IPS DF 4.7 (cell line): ENCODE measurements at regions not wholly inside any gene's neighbourhood (a gene's known extent, or its start where the extent isn't known, plus 50 kb on each side); places are given as distances from the start of the nearest gene placed in this dataset.
"Not testable (repeated sequence)": the region's sequence is repeated elsewhere in the genome, so short reads cannot be mapped to it uniquely, and the experiment has no call there.

ENCODE experiments used
- DNase-seq: peaks from one replicate; pipeline ENCODE4 v3.0.0-alpha.2; 2013; ENCODE audit warnings: low spot score; ENCODE audit errors: extremely low read depth

DNA sequence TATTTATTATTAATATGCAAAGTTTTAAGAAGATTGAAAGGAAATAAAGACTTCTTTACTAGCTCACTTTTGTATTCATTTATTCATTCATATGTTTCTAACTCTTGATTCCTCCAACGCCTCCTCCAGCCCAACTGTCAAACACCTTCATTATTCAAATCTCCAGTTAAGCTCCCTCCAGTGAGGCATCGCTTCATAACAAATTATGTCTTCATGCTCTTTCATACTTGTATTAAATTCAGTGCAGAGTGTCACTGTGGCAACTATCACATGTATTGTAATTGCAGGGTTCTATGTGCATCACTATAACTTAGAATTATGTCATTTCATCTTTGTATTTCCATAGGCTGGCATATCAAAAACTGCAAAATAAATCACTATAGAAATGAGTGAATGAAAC, 1394.2 kb upstream of the PCDH7 start:
- DNase-seq: no peak

DNA sequence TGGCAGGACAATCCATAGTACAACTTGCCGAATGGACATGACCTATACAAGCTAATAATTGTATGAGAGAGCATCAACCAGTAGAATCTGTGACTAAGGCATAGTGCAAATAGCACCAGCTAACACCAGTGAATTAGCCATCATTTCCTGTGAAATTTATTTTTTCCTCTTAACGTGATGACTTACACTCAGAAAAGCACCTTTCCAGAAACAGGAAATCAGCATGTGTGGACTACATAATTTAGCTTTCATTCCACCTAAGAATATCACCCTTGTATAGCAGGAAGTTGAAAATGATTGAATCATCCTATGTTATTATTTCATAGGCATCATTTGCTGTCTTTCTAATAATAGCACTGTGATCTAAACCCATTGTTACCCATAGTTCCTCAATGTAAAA, 1393.4 kb upstream of the PCDH7 start:
- no peak for DNase-seq

DNA sequence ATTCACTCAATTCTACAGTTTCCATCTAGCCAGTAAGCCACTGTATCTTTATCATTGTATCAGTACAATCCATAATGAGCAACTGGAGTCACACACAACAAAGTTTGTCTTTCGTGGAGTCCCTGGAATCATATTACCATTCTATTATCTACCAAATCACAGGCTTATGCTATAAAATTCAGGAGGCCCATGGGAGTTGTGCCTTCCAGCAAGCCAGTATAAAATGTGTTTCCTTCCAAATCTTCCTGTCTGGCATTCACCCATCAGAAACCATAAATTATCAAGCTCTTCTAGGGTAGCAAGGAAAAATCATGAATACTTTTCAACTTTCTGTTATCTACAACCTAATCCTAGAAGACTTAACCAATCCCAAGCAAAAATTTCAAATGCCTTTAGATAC, 1383.3 kb upstream of the PCDH7 start:
- no peak for DNase-seq

DNA sequence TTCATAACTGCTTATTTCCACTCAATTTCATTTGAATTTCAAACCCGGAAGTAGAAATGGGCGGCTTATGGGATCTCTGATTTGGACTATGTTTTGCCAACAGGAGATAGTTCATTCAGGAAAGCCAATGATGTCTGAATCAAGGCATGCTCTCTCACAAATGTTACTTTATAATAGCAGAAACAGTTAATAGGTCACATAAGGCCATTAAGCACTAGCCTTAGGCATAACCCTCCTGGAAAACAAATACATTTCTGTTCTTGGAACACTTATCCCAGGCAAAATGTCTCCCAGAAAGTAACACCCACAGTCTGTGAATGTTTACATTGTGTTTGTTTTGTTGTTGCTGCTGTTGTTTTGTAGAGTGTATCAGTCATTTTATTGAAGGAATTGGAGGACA, 1347.2 kb upstream of the PCDH7 start:
- DNase-seq: no peak

DNA sequence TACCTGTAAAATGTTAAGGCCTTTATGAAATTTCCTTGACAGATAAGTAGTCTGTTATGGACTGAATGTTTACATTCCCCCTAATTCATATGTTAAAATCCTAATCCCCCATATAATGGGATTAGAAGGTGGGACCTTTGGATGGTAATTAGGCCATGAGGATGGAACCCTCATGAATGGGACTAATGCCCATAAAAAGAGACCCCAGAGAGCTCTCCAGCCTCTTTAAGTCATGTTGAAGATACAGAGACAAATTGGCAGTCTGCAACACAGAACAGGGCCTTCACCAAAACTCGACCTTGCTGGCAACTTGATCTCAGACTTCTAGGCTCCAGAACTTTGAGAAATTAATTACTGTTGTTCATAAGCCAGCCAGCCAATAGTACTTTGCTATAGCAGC, 1344.5 kb upstream of the PCDH7 start:
- DNase-seq: no peak

DNA sequence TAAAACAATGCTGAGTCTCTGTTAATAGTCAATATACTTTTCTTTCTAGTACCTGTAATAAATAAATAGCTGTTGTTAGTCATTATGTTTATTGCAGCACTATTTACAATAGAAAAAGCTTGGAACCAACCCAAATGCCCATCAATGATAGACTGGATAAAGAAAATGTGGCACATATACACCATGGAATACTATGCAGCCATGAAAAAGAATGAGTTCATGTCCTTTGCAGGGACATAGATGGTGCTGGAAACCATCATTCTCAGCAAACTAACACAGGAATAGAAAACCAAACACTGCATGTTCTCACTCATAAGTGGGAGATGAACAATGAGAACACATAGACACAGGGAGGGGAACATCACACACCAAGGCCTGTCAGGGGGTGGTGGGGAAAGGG, 1341.9 kb upstream of the PCDH7 start:
- not testable (repeated sequence) for DNase-seq

DNA sequence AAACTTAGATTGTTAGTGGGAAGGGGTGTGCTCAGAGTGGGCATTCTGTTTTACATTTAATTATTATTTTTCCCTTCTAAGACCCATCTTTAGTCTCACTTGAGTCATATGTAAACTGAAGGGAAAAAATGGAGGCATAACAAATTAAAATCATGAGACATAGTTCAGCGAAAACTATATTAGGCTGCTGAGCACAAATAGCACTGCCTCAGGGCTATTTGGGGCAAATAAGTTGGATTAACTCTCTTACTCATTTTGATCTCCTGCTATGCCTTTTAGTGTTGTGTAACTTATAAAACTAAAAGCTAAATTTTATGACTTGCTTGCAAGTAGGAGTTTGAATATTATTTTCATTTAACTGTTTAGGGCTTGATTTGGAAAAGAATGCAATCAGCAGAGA, 1329.2 kb upstream of the PCDH7 start:
- no peak for DNase-seq

DNA sequence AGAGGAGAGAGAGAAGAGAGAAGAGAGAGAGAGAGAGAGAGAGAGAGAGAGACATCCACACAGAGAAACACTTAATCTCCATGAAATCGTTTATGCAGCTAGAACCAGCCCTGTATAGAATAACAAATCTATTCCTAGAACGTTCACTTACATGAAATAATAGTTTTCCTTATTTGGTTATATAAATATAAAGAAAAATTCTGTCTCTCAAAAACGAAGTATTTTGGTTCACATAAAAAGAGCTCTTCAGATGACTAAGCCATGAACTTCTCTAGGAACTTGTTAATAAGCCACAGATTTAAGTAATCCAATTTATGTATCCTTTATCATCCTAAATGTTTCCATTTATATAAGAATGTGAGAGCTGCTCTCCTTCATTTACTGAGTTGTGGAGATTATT, 1315.1 kb upstream of the PCDH7 start:
- DNase-seq: no peak

DNA sequence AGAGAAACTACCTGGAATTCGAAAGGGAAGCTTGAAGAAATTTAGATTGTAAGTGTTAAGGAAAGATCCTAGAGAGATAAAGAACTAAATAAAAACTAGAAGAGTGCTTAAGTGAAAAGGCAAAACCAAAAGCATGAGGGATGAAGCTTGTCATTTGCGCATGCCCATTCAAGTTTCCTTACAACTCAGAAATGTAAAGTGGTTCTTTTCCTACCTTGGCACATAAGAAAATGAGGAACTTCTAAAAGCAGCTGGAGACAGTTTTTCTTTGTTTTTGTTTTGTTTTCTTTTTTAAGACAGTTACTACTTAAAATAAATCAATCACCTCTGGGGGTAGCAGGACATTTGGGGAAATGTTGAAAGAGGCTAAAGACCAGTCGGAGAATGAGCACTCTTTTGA, 1304.4 kb upstream of the PCDH7 start:
- DNase-seq: no peak

DNA sequence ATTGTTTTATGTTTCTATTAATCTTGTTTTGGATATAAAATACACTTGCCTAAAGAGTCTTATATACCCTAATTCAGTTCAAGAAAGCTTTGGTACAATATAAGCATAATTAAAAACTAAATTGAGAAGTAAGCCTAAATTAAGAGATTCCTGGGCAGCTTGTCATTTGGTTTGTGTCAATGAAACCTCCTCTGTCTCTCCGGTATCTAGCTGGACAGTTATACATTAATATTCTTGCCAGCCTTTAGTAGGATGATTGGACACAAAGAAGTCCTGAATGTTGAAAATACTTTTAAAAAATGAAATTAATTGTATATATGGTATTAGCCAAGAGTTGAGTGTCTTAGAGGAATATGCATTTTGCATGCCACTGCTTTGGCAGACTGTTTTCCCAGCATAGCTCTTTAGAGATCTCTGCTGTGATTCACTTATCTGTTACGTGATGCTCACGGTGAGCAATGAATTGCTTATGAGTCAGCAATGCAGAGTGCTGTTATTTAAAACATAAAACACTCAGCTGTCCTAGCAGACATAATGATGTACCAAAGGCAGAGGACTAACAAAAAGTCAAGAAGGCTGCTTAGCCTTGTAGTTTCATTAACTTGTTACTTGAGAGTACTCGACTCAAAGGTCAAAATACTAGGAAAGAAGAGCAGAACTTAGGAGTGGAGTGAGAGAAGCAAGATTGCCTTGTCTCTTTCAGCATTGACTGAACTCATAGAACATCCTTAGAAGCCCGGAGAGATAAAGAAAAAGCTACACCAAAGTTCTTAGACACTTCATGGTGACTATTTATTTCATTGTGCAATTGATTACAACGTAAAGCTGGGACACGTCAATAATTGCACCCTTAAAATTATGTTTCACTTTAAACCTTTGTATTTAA, 1296.1 kb upstream of the PCDH7 start:
- DNase-seq: no peak

DNA sequence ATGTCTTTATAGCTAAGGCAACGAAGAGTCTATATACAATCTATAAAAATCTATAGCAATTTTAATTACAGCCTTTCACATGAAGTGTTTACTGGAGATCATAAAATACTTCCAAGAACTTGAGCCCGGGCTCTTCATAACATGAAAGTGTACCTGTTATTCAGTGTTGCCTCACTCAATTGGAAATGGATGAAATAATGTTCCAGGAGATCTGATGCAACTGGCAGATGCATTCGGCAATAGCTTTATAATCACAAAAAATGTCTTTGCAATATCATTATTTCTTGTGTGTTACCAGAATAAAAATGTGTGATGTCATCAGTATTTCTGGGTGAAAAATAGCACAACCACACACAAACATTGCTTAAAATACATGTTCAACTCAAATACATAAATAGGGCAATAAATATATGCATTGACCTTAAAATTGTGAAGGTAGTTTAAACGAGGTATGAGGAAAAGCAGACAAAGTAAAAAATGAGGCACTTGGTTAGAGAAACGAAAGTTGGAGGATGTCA, 1266.8 kb upstream of the PCDH7 start:
- DNase-seq: no peak

DNA sequence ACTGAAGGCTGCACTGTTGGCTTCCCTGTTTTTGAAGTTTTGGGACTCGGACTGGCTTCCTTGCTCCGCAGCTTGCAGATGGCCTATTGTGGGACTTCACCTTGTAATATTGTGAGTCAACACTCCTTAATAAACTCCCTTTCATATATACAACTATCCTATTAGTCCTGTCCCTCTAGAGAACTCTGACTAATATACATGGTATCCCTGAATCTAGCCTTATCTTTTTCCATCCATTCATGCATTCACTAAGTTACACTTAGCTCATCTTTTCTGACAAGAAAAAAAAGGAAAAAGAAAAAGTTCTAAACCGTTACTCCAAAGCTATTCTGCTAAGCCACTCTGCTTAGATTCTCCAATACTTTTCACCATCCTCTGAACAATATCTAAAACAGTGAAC, 1260.2 kb upstream of the PCDH7 start:
- no peak for DNase-seq

DNA sequence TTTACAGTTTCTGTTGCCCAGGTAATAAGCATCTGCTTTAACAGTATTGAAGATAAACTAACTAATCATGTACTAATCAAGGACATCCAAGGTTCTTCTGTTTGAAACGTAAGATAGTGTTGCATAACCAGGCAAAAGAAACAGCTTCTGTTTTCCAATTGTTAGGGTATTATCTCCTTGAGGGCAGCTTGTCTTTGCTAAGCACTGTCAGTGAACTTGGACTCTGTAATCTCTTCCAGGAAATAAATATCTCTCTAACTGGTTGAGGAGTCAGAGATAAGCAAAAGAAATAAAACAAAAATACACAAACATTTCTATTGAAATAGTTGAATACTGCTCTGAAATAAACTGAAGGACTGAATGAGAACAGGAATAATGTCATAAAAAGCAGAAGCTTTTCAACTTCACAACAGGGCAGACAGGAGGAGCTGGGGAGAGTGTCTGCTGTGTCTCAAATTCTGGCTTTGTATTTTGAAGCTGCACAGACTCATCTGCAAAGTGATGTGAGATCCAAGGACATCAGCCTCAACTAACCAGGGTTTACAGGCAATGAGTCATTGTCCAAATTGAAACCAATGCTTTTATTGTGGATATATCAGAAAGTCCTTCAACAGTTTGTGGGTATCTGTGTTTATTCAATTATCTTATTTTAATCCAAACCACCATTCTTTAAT, 1253.0 kb upstream of the PCDH7 start:
- DNase-seq: no peak
